Activated CD8-positive, alpha-beta T cell treated with anti-CD3 and anti-CD28 coated beads for 36 hours (primary cell): ENCODE measurements at regions not wholly inside any gene's neighbourhood (a gene's known extent, or its start where the extent isn't known, plus 50 kb on each side); places are given as distances from the start of the nearest gene placed in this dataset.

Experiments used
- ATAC-seq: fragments of 200-7000 bp; cut with Tn5 transposase; one replicate; pipeline ENCODE4 v1.10.0; 2021; ENCODE audit warnings: mild to moderate bottlenecking, moderate library complexity
- CTCF ChIA-PET: fragments of 350-600 bp; sonication (Branson Sonifier 250); formaldehyde crosslinking; loops from one replicate; lab custom pipeline; 2021; ENCODE audit warnings: antibody characterized with exemption; lab: Charles Lee
- POLR2A ChIA-PET: fragments of 350-600 bp; sonication (Branson Sonifier 250); formaldehyde crosslinking; loops from one replicate; lab custom pipeline; 2021; ENCODE audit warnings: antibody characterized with exemption; lab: Charles Lee
- DNase-seq: peaks from one replicate; pipeline ENCODE4 v3.0.0-alpha.2; 2020
- H3K27ac Mint-ChIP-seq: one replicate; pipeline ENCODE4 v1.8.0; 2021; ENCODE audit warnings: mild to moderate bottlenecking, mixed read lengths
- H3K27me3 Mint-ChIP-seq: one replicate; pipeline ENCODE4 v1.8.0; 2021; ENCODE audit warnings: mixed read lengths
- H3K36me3 Mint-ChIP-seq: one replicate; pipeline ENCODE4 v1.8.0; 2021; ENCODE audit warnings: low read depth, mixed read lengths
- H3K4me1 Mint-ChIP-seq: one replicate; pipeline ENCODE4 v1.8.0; 2021; ENCODE audit warnings: low read depth, mixed read lengths
- H3K4me3 Mint-ChIP-seq: one replicate; pipeline ENCODE4 v1.8.0; 2021; ENCODE audit warnings: mild to moderate bottlenecking, moderate library complexity, mixed read lengths
- H3K9me3 Mint-ChIP-seq: one replicate; pipeline ENCODE4 v1.8.0; 2021; ENCODE audit warnings: mixed read lengths
- intact Hi-C: fragments of 100-400 bp; cut with micrococcal nuclease; formaldehyde crosslinking; loops from one replicate; pipeline ENCODE4 v1.10.0; 2022
- TF ChIP-seq, protein P1 (sequence below): fragments of 200-600 bp; IDR thresholded peaks from one replicate; pipeline ENCODE4 v1.8.0; 2022; ENCODE audit warnings: antibody characterized with exemption, mild to moderate bottlenecking

GRCh38 chr15:38699633-38700230, 135.1 kb upstream of the RASGRP1 start:
- H3K4me3 Mint-ChIP-seq = no peak overlapping the region
- H3K36me3 Mint-ChIP-seq = no peaks in the 10 kb centered on the region
- H3K27ac Mint-ChIP-seq = peak overlapping the region; percentile 59
- intact Hi-C loops = no loop called here
- POLR2A ChIA-PET = interaction anchor here (0.5 to 4.6 kb wide), 8 partner anchors 11 to 259 kb away, joined by 3 to 44 read pairs (median 4); partner anchors contain the start of genes FAM98B and RASGRP1
- peak; percentile 56 for ATAC-seq
- TF ChIP-seq, protein P1, sequence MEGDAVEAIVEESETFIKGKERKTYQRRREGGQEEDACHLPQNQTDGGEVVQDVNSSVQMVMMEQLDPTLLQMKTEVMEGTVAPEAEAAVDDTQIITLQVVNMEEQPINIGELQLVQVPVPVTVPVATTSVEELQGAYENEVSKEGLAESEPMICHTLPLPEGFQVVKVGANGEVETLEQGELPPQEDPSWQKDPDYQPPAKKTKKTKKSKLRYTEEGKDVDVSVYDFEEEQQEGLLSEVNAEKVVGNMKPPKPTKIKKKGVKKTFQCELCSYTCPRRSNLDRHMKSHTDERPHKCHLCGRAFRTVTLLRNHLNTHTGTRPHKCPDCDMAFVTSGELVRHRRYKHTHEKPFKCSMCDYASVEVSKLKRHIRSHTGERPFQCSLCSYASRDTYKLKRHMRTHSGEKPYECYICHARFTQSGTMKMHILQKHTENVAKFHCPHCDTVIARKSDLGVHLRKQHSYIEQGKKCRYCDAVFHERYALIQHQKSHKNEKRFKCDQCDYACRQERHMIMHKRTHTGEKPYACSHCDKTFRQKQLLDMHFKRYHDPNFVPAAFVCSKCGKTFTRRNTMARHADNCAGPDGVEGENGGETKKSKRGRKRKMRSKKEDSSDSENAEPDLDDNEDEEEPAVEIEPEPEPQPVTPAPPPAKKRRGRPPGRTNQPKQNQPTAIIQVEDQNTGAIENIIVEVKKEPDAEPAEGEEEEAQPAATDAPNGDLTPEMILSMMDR = peak; percentile 89
- H3K4me1 Mint-ChIP-seq = peaks cover 58% of the 10 kb centered on the region
- no peaks in the 10 kb centered on the region for H3K9me3 Mint-ChIP-seq
- DNase-seq = peak; percentile 89
- no peaks in the 10 kb centered on the region for H3K27me3 Mint-ChIP-seq
- CTCF ChIA-PET = interaction anchor here (0.6 to 15.3 kb wide), 77 partner anchors 8 to 1083 kb away, joined by 3 to 225 read pairs (median 5); partner anchors contain the start of genes FAM98B, FSIP1 and RASGRP1

DNA sequence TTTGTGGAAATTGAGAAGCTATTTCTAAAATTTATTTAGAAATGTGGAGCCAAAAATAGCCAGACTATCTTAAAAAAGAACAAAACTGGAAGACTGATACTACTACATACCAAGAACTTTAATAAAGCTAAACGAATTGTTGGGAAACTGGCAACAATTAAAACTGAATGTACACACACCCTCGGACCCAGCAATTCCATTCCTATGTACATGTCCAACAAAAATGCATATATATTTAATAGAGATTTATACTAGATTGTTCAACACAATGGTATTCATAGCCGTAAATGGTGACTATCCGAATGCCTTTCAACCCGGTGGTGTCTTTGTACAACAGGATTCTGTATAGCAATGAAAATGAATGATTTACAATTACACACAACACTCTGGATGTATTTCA, 136.5 kb upstream of the RASGRP1 start:
- no peaks in the 10 kb centered on the region for H3K36me3 Mint-ChIP-seq
- H3K4me1 Mint-ChIP-seq = peaks cover 51% of the 10 kb centered on the region
- ATAC-seq = no peak
- POLR2A ChIA-PET = no interaction called here
- no peak for DNase-seq
- intact Hi-C loops = no loop called here
- H3K27ac Mint-ChIP-seq = no peak overlapping the region
- peaks cover 1% of the 10 kb centered on the region for H3K27me3 Mint-ChIP-seq
- TF ChIP-seq, protein P1 = no peak
- H3K9me3 Mint-ChIP-seq = no peaks in the 10 kb centered on the region
- CTCF ChIA-PET = interaction anchor here (1.1 to 15.3 kb wide), 9 partner anchors 9 to 288 kb away, joined by 3 to 225 read pairs (median 6); partner anchors contain the start of genes FAM98B and RASGRP1
- H3K4me3 Mint-ChIP-seq = no peak overlapping the region

DNA sequence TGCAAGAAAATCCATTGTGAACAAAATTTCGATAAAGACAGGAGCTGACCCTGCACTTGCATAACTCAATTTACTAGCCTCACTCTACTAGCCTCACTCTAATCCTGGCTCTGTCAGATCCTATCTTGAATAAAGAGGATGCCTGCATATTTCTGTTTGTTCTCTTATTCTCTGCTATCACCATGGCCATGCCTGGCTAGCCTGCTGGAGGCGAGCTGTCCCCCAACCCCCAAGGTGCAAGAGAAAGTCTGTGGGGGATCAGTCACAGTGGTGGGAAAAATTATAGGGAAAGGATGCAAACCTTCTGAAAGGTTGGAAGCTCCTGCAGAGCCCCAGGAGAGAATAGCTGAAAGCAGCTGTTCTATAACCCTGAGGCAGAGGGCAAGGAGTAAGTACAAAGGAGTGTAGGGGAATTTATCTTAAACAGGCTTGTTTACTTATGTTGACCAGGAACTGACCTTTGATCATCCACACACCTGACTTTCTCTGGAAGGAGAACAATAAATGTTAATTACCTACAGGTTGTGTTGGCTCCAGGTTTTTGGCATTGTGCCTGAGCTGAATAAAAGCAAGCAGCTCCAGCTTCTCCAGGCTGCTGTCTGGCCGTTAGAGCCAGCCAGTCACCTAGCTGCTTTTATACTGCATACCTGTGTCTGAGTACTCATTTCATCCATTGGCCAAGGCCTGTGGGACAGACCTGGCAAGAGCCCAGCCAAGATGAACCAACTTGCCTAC, 137.7 kb upstream of the RASGRP1 start:
- intact Hi-C loops = no loop called here
- DNase-seq = no peak
- CTCF ChIA-PET = interaction anchor here (0.9 to 15.3 kb wide), 8 partner anchors 10 to 262 kb away, joined by 3 to 225 read pairs (median 6); partner anchors contain the start of genes FAM98B and RASGRP1
- H3K9me3 Mint-ChIP-seq = no peaks in the 10 kb centered on the region
- ATAC-seq = no peak
- H3K36me3 Mint-ChIP-seq = no peaks in the 10 kb centered on the region
- H3K4me1 Mint-ChIP-seq = peaks cover 39% of the 10 kb centered on the region
- POLR2A ChIA-PET = no interaction called here
- H3K27me3 Mint-ChIP-seq = peaks cover 3% of the 10 kb centered on the region
- H3K27ac Mint-ChIP-seq = no peak overlapping the region
- TF ChIP-seq, protein P1 = no peak
- no peak overlapping the region for H3K4me3 Mint-ChIP-seq

DNA sequence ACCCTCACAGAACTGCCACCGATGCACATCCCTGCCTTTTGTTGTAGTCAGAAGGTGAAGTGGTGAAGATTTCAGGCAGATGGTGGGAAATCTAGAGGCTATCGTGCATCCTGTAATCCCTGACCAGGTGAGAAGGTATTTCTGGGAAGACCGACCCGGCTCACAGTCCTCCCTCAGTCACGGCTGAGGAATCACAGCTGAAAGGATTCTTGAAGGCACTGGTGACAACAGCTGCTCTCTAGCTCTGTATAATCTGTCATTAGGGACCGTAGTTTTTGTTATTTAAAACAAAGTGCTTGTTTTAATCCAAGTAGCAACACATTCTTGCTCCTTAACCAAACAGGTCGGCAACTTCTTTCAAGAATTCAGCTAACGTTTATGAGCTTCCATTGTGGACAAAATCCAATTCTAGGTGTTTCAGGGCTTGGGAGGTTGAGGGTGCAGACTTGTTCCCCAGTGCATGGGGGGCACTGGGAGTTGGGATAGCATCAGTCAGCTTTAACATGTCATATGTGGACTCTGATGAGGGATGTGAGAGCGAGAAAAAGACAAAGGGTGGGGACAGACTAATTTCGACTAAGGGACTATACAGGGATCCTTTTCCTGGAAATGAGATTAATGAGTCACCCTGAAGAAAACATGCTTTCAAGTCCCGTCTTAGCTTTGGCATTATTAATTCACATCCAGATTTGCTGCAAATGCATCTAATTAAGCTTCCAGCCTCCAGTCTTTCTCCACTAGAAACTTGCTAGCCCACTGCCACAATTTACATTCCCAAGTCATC, 141.0 kb upstream of the RASGRP1 start:
- Mint-ChIP-seq H3K27me3 (peaks cover 6% of the 10 kb centered on the region), H3K36me3 (no peaks in the 10 kb centered on the region), H3K4me1 (peaks cover 10% of the 10 kb centered on the region), H3K27ac (no peak overlapping the region), H3K4me3 (no peak overlapping the region), H3K9me3 (no peaks in the 10 kb centered on the region)
- ATAC-seq (no peak), DNase-seq (no peak)
- TF ChIP-seq, protein P1 = no peak
- ChIA-PET POLR2A (no interaction called here), CTCF (interaction anchor here (1.0 to 15.3 kb wide), 9 partner anchors 10 to 265 kb away, joined by 3 to 225 read pairs (median 12); partner anchors contain the start of gene FAM98B)
- intact Hi-C loops = no loop called here
